IMR-90 (cell line): ENCODE measurements at regions not wholly inside any gene's neighbourhood (a gene's known extent, or its start where the extent isn't known, plus 50 kb on each side); places are given as distances from the start of the nearest gene placed in this dataset.

Experiments
- ATAC-seq: fragments of 200-7000 bp; cut with Tn5 transposase; 2 replicates; pipeline ENCODE4 v1.9.1; 2020; ENCODE audit warnings: low read depth, mild to moderate bottlenecking, moderate library complexity
- BruUV-seq: library from RNA; stranded (reverse); fragments of 400-500 nt; replicated peaks from 2 replicates; lab custom pipeline; 2021; lab: Mats Ljungman, UMichigan
- CTCF ChIA-PET: fragments of 300-600 bp; formaldehyde crosslinking; extraction: SDS; loops from one replicate; lab custom pipeline; 2021; ENCODE audit warnings: antibody characterized with exemption; lab: Yijun Ruan, JAX
- POLR2A ChIA-PET: fragments of 300-600 bp; sonication (Branson Sonifier 250); formaldehyde crosslinking; loops from one replicate; lab custom pipeline; 2022; ENCODE audit warnings: antibody characterized with exemption; ENCODE audit not compliant: unreplicated experiment; lab: Charles Lee
- DNase-seq: peaks from one replicate; pipeline ENCODE4 v3.0.0; 2013
- H2AFZ ChIP-seq: replicated peaks from 2 replicates; pipeline ENCODE3; 2013; ENCODE audit warnings: low read length, mild to moderate bottlenecking; ENCODE audit not compliant: poor library complexity
- H2AK5ac ChIP-seq: 2 replicates; pipeline ENCODE4 v1.6.1; 2013; ENCODE audit warnings: low read depth, low read length, inconsistent platforms
- H2AK9ac ChIP-seq: replicated peaks from 2 replicates; pipeline ENCODE3; 2013; ENCODE audit warnings: mild to moderate bottlenecking, low read depth, low read length, moderate library complexity; ENCODE audit not compliant: poor library complexity
- H2BK120ac ChIP-seq: 2 replicates; pipeline ENCODE4 v1.6.1; 2013; ENCODE audit warnings: low read depth, low read length, inconsistent platforms
- H2BK15ac ChIP-seq: 3 replicates; pipeline ENCODE4 v1.6.1; 2013; ENCODE audit warnings: low read depth, low read length, inconsistent platforms
- H2BK20ac ChIP-seq: 2 replicates; pipeline ENCODE4 v1.6.1; 2013; ENCODE audit warnings: low read depth, mild to moderate bottlenecking, inconsistent platforms, low read length, moderate library complexity
- H2BK5ac ChIP-seq: 2 replicates; pipeline ENCODE4 v1.6.1; 2013; ENCODE audit warnings: mild to moderate bottlenecking, low read depth, low read length, inconsistent platforms; ENCODE audit not compliant: poor library complexity, severe bottlenecking
- H3K14ac ChIP-seq: replicated peaks from 2 replicates; pipeline ENCODE4 v1.6.1; 2013; ENCODE audit warnings: low read depth, low read length, inconsistent platforms
- H3K18ac ChIP-seq: 2 replicates; pipeline ENCODE4 v1.6.1; 2013; ENCODE audit warnings: low read depth, low read length, control low read depth
- H3K23ac ChIP-seq: 2 replicates; pipeline ENCODE4 v1.6.1; 2013; ENCODE audit warnings: low read depth, low read length, inconsistent platforms
- H3K27ac ChIP-seq: 2 replicates; pipeline ENCODE4 v1.5.1; 2013; ENCODE audit warnings: mild to moderate bottlenecking, control low read depth, low read length; ENCODE audit not compliant: insufficient read depth
- H3K27me3 ChIP-seq: 2 replicates; pipeline ENCODE4 v1.6.1; 2013; ENCODE audit warnings: low read length; ENCODE audit not compliant: control insufficient read depth, insufficient read depth
- H3K36me3 ChIP-seq: 2 replicates; pipeline ENCODE4 v1.6.1; 2013; ENCODE audit warnings: low read length, mixed read lengths; ENCODE audit not compliant: control insufficient read depth, insufficient read depth
- H3K4ac ChIP-seq: 2 replicates; pipeline ENCODE4 v1.6.1; 2013; ENCODE audit warnings: low read depth, low read length, inconsistent platforms
- H3K4me1 ChIP-seq: 2 replicates; pipeline ENCODE4 v1.6.1; 2013; ENCODE audit warnings: low read length, mixed read lengths; ENCODE audit not compliant: control insufficient read depth, insufficient read depth
- H3K4me2 ChIP-seq: 2 replicates; pipeline ENCODE4 v1.6.1; 2013; ENCODE audit warnings: low read depth, mild to moderate bottlenecking, control low read depth, low read length, moderate library complexity
- H3K4me3 ChIP-seq: 2 replicates; pipeline ENCODE4 v1.5.1; 2013; ENCODE audit warnings: low read depth, mild to moderate bottlenecking, control low read depth, low read length, moderate library complexity; ENCODE audit not compliant: insufficient read depth
- H3K56ac ChIP-seq: 2 replicates; pipeline ENCODE4 v1.6.1; 2013; ENCODE audit warnings: low read length, inconsistent platforms; ENCODE audit not compliant: insufficient read depth; ENCODE audit errors: extremely low read depth
- H3K79me1 ChIP-seq, 2 experiments: 2 replicates each; pipeline ENCODE4 v1.6.1; 2013; ENCODE audit warnings: low read length in 2 of 2, inconsistent platforms in 1 of 2, low read depth in 1 of 2
- H3K9ac ChIP-seq: 2 replicates; pipeline ENCODE4 v1.6.1; 2013; ENCODE audit warnings: low read depth, low read length, control low read depth
- H3K9me1 ChIP-seq: 2 replicates; pipeline ENCODE4 v1.6.1; 2013; ENCODE audit warnings: low read length, inconsistent platforms; ENCODE audit not compliant: insufficient read depth
- H3K9me3 ChIP-seq: 2 replicates; pipeline ENCODE4 v1.6.1; 2013; ENCODE audit warnings: low read length; ENCODE audit not compliant: control insufficient read depth, insufficient read depth
- H4K20me1 ChIP-seq: 2 replicates; pipeline ENCODE4 v1.6.1; 2013; ENCODE audit warnings: low read length, inconsistent platforms; ENCODE audit not compliant: insufficient read depth
- H4K5ac ChIP-seq: 2 replicates; pipeline ENCODE4 v1.6.1; 2013; ENCODE audit warnings: mild to moderate bottlenecking, low read depth, low read length, control low read depth
- H4K8ac ChIP-seq, 2 experiments: 2 replicates each; pipeline ENCODE4 v1.6.1; 2013; ENCODE audit warnings: low read depth in 2 of 2, low read length in 2 of 2, control low read depth in 1 of 2, inconsistent platforms in 1 of 2
- H4K91ac ChIP-seq: 2 replicates; pipeline ENCODE4 v1.6.1; 2013; ENCODE audit warnings: low read depth, low read length, inconsistent platforms; ENCODE audit not compliant: insufficient read depth
- BHLHE40 ChIP-seq: fragments of 150-350 bp; IDR thresholded peaks from 2 replicates; pipeline ENCODE4 v1.6.1; 2016; ENCODE audit warnings: mild to moderate bottlenecking, low read depth, low read length
- CEBPB ChIP-seq: IDR thresholded peaks from 2 replicates; pipeline ENCODE4 v1.6.1; 2012; ENCODE audit warnings: low read depth, low read length, improper control_type of control experiment
- ELK1 ChIP-seq: fragments of 150-350 bp; IDR thresholded peaks from 2 replicates; pipeline ENCODE4 v1.6.1; 2016; ENCODE audit warnings: low read depth, mild to moderate bottlenecking, low read length, moderate library complexity, borderline replicate concordance
- MAFK ChIP-seq: IDR thresholded peaks from 2 replicates; pipeline ENCODE4 v1.6.1; 2012; ENCODE audit warnings: low read depth, low read length, improper control_type of control experiment
- MXI1 ChIP-seq: IDR thresholded peaks from 2 replicates; pipeline ENCODE4 v1.6.1; 2012; ENCODE audit warnings: low read depth, mild to moderate bottlenecking, low read length, moderate library complexity, borderline replicate concordance
- POLR2A ChIP-seq: IDR thresholded peaks from 2 replicates; pipeline ENCODE4 v1.6.1; 2012; ENCODE audit warnings: mild to moderate bottlenecking, low read depth, low read length
- RAD21 ChIP-seq: IDR thresholded peaks from 2 replicates; pipeline ENCODE4 v1.6.1; 2012; ENCODE audit warnings: low read length, improper control_type of control experiment
- RCOR1 ChIP-seq: IDR thresholded peaks from 2 replicates; pipeline ENCODE4 v1.6.1; 2012; ENCODE audit warnings: mild to moderate bottlenecking, low read length, improper control_type of control experiment; ENCODE audit not compliant: insufficient replicate concordance
- SMC3 ChIP-seq: fragments of 150-350 bp; IDR thresholded peaks from 2 replicates; pipeline ENCODE4 v1.6.1; 2016; ENCODE audit warnings: low read depth, mild to moderate bottlenecking, antibody characterized with exemption, low read length, moderate library complexity
- USF2 ChIP-seq: fragments of 150-350 bp; IDR thresholded peaks from 2 replicates; pipeline ENCODE4 v1.6.1; 2017; ENCODE audit warnings: mild to moderate bottlenecking, antibody characterized with exemption, low read length, low read depth
- WGBS, 2 experiments: methylation state at CpG; one replicate each; pipeline versions ENCODE4 v1.1.5 to v1.1.7; 2013; ENCODE audit warnings: missing lambda C conversion rate in 2 of 2; ENCODE audit not compliant: insufficient read length in 1 of 2; ENCODE audit errors: extremely low coverage in 2 of 2; 5-methylcytosine and 5-hydroxymethylcytosine counted together
- dilution Hi-C: fragments of 300-500 bp; cut with HindIII; formaldehyde crosslinking; loops from one replicate; pipeline ENCODE4 v1.14.3; 2018; ENCODE audit warnings: low sequenced_read_pairs; ENCODE audit not compliant: unreplicated experiment
- in situ Hi-C: fragments of 300-500 bp; cut with MboI; formaldehyde crosslinking; loops from 3 replicates; pipeline ENCODE4 v1.14.3; 2019; ENCODE audit warnings: low sequenced_read_pairs, inconsistent platforms, mixed read lengths
- intact Hi-C: fragments of 100-400 bp; cut with micrococcal nuclease; formaldehyde crosslinking; loops from 2 replicates; pipeline ENCODE4 v1.10.0; 2022

- intact Hi-C loops: no loop called here
- no peaks in the 10 kb centered on the region for H4K20me1 ChIP-seq
- H3K4ac ChIP-seq: no peak overlapping the region
- ChIA-PET POLR2A (no interaction called here), CTCF (no interaction called here)
- no TSS peak for BruUV-seq
- no peak overlapping the region for H4K8ac ChIP-seq
- TF ChIP-seq POLR2A: no peak
- no peak for TF ChIP-seq ELK1
- no peak for TF ChIP-seq CEBPB
- no peak for TF ChIP-seq RCOR1
- no peak for TF ChIP-seq BHLHE40
- no peak for TF ChIP-seq USF2
- TF ChIP-seq MAFK: no peak
- TF ChIP-seq RAD21: no peak
- no peak for TF ChIP-seq MXI1
- no peak for TF ChIP-seq SMC3
- DNase-seq: no peak
- in situ Hi-C loops: no loop called here
- no peak overlapping the region for H2BK15ac ChIP-seq
- H3K4me2 ChIP-seq: no peak overlapping the region
- H4K5ac ChIP-seq: no peak overlapping the region
- no peaks in the 10 kb centered on the region for H3K9me1 ChIP-seq
- no peak overlapping the region for H3K9ac ChIP-seq
- no peak overlapping the region for H2AK5ac ChIP-seq
- peaks cover 26% of the 10 kb centered on the region for H3K9me3 ChIP-seq
- H2BK20ac ChIP-seq: no peak overlapping the region
- no peaks in the 10 kb centered on the region for H3K79me1 ChIP-seq
- no peaks in the 10 kb centered on the region for H3K4me1 ChIP-seq
- H3K14ac ChIP-seq: no peak overlapping the region
- WGBS, 2 experiments: 40% methylated on average over 2 of the region's 13 CpGs; no CpG with 5 or more reads in 1 of the 2 experiments
- H3K18ac ChIP-seq: no peak overlapping the region
- no peak overlapping the region for H2AK9ac ChIP-seq
- dilution Hi-C loops: no loop called here
- H3K56ac ChIP-seq: no peak overlapping the region
- H3K23ac ChIP-seq: no peak overlapping the region
- no peak overlapping the region for H3K27ac ChIP-seq
- ATAC-seq: no peak
- H2AFZ ChIP-seq: no peak overlapping the region
- H2BK120ac ChIP-seq: no peak overlapping the region
- H2BK5ac ChIP-seq: no peak overlapping the region
- H3K4me3 ChIP-seq: no peak overlapping the region
- H4K91ac ChIP-seq: no peak overlapping the region
- H3K27me3 ChIP-seq: no peaks in the 10 kb centered on the region
- H3K36me3 ChIP-seq: no peaks in the 10 kb centered on the region
Measured at GRCh38 chr2:15765686-15766302, 174.1 kb downstream of the DDX1 start.
